ENCODE measurements at regions not wholly inside any gene's neighbourhood (a gene's known extent, or its start where the extent isn't known, plus 50 kb on each side); places are given as distances from the start of the nearest gene placed in this dataset.

DNA sequence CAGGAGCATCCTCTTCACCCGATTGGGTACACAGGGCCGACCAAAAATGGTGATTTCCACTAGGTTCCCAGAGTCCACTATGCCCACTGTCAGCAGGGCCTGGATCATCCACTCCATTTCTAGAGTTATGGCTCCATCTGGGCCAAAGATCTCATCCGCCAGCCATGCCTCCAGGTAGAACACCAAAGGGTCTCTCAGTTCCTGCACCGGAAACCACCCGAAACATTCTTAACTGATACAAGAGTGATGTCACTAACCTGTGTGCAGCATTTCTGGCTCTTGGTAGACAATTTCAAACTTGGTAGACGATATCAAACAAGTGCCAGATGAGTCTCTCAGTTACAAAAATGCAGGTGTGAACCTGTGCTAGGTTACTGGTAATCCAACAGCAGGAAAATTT, 306.1 kb downstream of the BCOR start:
- ChIA-PET RAD21 (ENCODE audit: low non-redundant PET in 1 of 2, low total read pairs in 2 of 2, uncharacterized antibody in 2 of 2, unreplicated experiment in 2 of 2) (no interaction called here), POLR2A (no interaction called here), CTCF (no interaction called here)
- H3K9me2 ChIP-seq (ENCODE audit: insufficient read depth) = no peaks in the 10 kb centered on the region
- no peak for DNase-seq (ENCODE audit: low read depth, low spot score)
- no peaks in the 10 kb centered on the region for H3K79me2 ChIP-seq (ENCODE audit: insufficient read depth, low read length)
- no peaks in the 10 kb centered on the region for H3K9me3 ChIP-seq (ENCODE audit: control insufficient read depth in 1 of 2, insufficient read depth in 1 of 2, low read depth in 1 of 2, low read length in 2 of 2)
- ATAC-seq = no peak
- no peaks in the 10 kb centered on the region for H3K27me3 ChIP-seq (ENCODE audit: insufficient read depth, low read length)
- no peaks in the 10 kb centered on the region for H3K4me1 ChIP-seq (ENCODE audit: control insufficient read depth in 1 of 2, insufficient read depth in 2 of 2, low read length in 2 of 2)
- intact Hi-C loops (cut with micrococcal nuclease) = no loop called here
- no peak overlapping the region for H3K9ac ChIP-seq (ENCODE audit: low read length)
- H2AFZ ChIP-seq (ENCODE audit: low read depth, low read length, poor library complexity, severe bottlenecking) = no peak overlapping the region
- H4K20me1 ChIP-seq (ENCODE audit: insufficient read depth) = no peaks in the 10 kb centered on the region
- H3K4me2 ChIP-seq (ENCODE audit: low read length) = no peak overlapping the region
- H3K27ac ChIP-seq (ENCODE audit: low read depth, low read length) = no peak overlapping the region
- no peak for TF ChIP-seq YY1 (IDR thresholded peaks at IDR 0.05; ENCODE audit: extremely low read depth, insufficient replicate concordance, low read depth, low read length)
- no peak for TF ChIP-seq SIN3A (IDR thresholded peaks at IDR 0.05; ENCODE audit: low read depth)
- no peak for TF ChIP-seq EZH2 (IDR thresholded peaks at IDR 0.05)
- TF ChIP-seq ELF1 (IDR thresholded peaks at IDR 0.05; ENCODE audit: borderline replicate concordance, low read depth) = no peak
- no peak for TF ChIP-seq CEBPB (IDR thresholded peaks at IDR 0.05; ENCODE audit: low read depth)
- no peak for TF ChIP-seq CBX3 (IDR thresholded peaks at IDR 0.05; ENCODE audit: low read depth)
- H3K4me3 ChIP-seq (replicated peaks in 1 of 2; ENCODE audit: low read depth in 1 of 2, low read length in 2 of 2) = no peak overlapping the region
- H3K36me3 ChIP-seq (ENCODE audit: control insufficient read depth in 1 of 2, insufficient read depth in 2 of 2, low read length in 2 of 2) = no peaks in the 10 kb centered on the region
- BruUV-seq (replicated peaks) = no TSS peak

DNA sequence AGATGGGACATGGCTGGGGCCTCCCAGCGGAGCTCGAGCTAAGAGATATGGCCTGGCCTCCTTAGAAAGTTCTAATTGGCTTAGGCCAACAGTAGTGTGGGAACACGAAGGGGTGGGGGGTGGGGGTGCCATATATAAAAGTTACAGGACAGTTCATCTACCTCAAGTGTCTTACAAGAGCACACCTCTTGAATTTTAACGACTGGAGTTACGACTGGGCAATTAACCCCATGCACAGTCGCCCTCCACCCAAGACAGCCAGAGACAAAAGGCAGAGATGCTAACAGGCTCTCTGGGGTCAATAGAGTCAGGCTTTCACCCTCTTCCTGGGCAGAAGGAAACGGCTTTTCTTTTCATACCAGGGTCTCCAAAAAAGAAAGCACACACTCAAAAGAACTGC, 302.2 kb downstream of the BCOR start:
- intact Hi-C loops (cut with micrococcal nuclease) = no loop called here
- Histone ChIP-seq H3K4me3 (replicated peaks in 1 of 2; ENCODE audit: low read depth in 1 of 2, low read length in 2 of 2) (no peak overlapping the region), H3K9me3 (ENCODE audit: control insufficient read depth in 1 of 2, insufficient read depth in 1 of 2, low read depth in 1 of 2, low read length in 2 of 2) (no peaks in the 10 kb centered on the region), H3K27ac (ENCODE audit: low read depth, low read length) (no peak overlapping the region), H3K4me2 (ENCODE audit: low read length) (no peak overlapping the region), H4K20me1 (ENCODE audit: insufficient read depth) (no peaks in the 10 kb centered on the region), H3K27me3 (ENCODE audit: insufficient read depth, low read length) (no peaks in the 10 kb centered on the region), H3K79me2 (ENCODE audit: insufficient read depth, low read length) (no peaks in the 10 kb centered on the region), H3K4me1 (ENCODE audit: control insufficient read depth in 1 of 2, insufficient read depth in 2 of 2, low read length in 2 of 2) (no peaks in the 10 kb centered on the region), H3K9ac (ENCODE audit: low read length) (no peak overlapping the region), H2AFZ (ENCODE audit: low read depth, low read length, poor library complexity, severe bottlenecking) (no peak overlapping the region), H3K9me2 (ENCODE audit: insufficient read depth) (no peaks in the 10 kb centered on the region), H3K36me3 (ENCODE audit: control insufficient read depth in 1 of 2, insufficient read depth in 2 of 2, low read length in 2 of 2) (no peaks in the 10 kb centered on the region)
- ChIA-PET RAD21 (ENCODE audit: low non-redundant PET in 1 of 2, low total read pairs in 2 of 2, uncharacterized antibody in 2 of 2, unreplicated experiment in 2 of 2) (no interaction called here), CTCF (no interaction called here), POLR2A (no interaction called here)
- DNase-seq (ENCODE audit: low read depth, low spot score) = no peak
- BruUV-seq (replicated peaks) = no TSS peak
- ATAC-seq = no peak
- TF ChIP-seq, protein P1, sequence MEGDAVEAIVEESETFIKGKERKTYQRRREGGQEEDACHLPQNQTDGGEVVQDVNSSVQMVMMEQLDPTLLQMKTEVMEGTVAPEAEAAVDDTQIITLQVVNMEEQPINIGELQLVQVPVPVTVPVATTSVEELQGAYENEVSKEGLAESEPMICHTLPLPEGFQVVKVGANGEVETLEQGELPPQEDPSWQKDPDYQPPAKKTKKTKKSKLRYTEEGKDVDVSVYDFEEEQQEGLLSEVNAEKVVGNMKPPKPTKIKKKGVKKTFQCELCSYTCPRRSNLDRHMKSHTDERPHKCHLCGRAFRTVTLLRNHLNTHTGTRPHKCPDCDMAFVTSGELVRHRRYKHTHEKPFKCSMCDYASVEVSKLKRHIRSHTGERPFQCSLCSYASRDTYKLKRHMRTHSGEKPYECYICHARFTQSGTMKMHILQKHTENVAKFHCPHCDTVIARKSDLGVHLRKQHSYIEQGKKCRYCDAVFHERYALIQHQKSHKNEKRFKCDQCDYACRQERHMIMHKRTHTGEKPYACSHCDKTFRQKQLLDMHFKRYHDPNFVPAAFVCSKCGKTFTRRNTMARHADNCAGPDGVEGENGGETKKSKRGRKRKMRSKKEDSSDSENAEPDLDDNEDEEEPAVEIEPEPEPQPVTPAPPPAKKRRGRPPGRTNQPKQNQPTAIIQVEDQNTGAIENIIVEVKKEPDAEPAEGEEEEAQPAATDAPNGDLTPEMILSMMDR (IDR thresholded peaks at IDR 0.05 in 2 of 3, conservative IDR thresholded peaks at IDR 0.05 in 1 of 3; ENCODE audit: borderline replicate concordance in 1 of 3, insufficient read depth in 1 of 3, low read depth in 2 of 3, low read length in 2 of 3) = no peak
- TF ChIP-seq CBX3 (IDR thresholded peaks at IDR 0.05; ENCODE audit: low read depth) (no peak), EZH2 (IDR thresholded peaks at IDR 0.05) (no peak), YY1 (IDR thresholded peaks at IDR 0.05; ENCODE audit: extremely low read depth, insufficient replicate concordance, low read depth, low read length) (no peak), EGR1 (IDR thresholded peaks at IDR 0.05; ENCODE audit: low read depth) (no peak), POLR2AphosphoS5 (IDR thresholded peaks at IDR 0.05; ENCODE audit: low read depth, low read length) (no peak), SRF (IDR thresholded peaks at IDR 0.05; ENCODE audit: low read depth) (no peak), ZNF274 (IDR thresholded peaks at IDR 0.05; ENCODE audit: low read depth, low read length) (no peak), POLR2A (IDR thresholded peaks at IDR 0.05; ENCODE audit: borderline replicate concordance, extremely low read depth, insufficient read depth, insufficient read length) (no peak), CEBPB (IDR thresholded peaks at IDR 0.05; ENCODE audit: low read depth) (no peak)
- TF ChIP-seq, protein P2, sequence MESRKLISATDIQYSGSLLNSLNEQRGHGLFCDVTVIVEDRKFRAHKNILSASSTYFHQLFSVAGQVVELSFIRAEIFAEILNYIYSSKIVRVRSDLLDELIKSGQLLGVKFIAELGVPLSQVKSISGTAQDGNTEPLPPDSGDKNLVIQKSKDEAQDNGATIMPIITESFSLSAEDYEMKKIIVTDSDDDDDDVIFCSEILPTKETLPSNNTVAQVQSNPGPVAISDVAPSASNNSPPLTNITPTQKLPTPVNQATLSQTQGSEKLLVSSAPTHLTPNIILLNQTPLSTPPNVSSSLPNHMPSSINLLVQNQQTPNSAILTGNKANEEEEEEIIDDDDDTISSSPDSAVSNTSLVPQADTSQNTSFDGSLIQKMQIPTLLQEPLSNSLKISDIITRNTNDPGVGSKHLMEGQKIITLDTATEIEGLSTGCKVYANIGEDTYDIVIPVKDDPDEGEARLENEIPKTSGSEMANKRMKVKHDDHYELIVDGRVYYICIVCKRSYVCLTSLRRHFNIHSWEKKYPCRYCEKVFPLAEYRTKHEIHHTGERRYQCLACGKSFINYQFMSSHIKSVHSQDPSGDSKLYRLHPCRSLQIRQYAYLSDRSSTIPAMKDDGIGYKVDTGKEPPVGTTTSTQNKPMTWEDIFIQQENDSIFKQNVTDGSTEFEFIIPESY (IDR thresholded peaks at IDR 0.05; ENCODE audit: extremely low read depth, insufficient replicate concordance, low read length) = no peak
- TF ChIP-seq, protein P3, sequence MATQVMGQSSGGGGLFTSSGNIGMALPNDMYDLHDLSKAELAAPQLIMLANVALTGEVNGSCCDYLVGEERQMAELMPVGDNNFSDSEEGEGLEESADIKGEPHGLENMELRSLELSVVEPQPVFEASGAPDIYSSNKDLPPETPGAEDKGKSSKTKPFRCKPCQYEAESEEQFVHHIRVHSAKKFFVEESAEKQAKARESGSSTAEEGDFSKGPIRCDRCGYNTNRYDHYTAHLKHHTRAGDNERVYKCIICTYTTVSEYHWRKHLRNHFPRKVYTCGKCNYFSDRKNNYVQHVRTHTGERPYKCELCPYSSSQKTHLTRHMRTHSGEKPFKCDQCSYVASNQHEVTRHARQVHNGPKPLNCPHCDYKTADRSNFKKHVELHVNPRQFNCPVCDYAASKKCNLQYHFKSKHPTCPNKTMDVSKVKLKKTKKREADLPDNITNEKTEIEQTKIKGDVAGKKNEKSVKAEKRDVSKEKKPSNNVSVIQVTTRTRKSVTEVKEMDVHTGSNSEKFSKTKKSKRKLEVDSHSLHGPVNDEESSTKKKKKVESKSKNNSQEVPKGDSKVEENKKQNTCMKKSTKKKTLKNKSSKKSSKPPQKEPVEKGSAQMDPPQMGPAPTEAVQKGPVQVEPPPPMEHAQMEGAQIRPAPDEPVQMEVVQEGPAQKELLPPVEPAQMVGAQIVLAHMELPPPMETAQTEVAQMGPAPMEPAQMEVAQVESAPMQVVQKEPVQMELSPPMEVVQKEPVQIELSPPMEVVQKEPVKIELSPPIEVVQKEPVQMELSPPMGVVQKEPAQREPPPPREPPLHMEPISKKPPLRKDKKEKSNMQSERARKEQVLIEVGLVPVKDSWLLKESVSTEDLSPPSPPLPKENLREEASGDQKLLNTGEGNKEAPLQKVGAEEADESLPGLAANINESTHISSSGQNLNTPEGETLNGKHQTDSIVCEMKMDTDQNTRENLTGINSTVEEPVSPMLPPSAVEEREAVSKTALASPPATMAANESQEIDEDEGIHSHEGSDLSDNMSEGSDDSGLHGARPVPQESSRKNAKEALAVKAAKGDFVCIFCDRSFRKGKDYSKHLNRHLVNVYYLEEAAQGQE (IDR thresholded peaks at IDR 0.05; ENCODE audit: low read depth) = no peak

Data from HCT116 (cell line).